SK-N-SH (cell line): ENCODE measurements at regions not wholly inside any gene's neighbourhood (a gene's known extent, or its start where the extent isn't known, plus 50 kb on each side); places are given as distances from the start of the nearest gene placed in this dataset.

Experiments used
- FOXM1 ChIP-seq: IDR thresholded peaks from 2 replicates; pipeline ENCODE4 v1.4.0; 2012; ENCODE audit warnings: low read depth, mild to moderate bottlenecking
- POLR2AphosphoS5 ChIP-seq: IDR thresholded peaks from 2 replicates; pipeline ENCODE4 v1.6.1; 2012; ENCODE audit warnings: low read depth, low read length
- RAD21 ChIP-seq: IDR thresholded peaks from 2 replicates; pipeline ENCODE4 v1.6.1; 2012; ENCODE audit warnings: mild to moderate bottlenecking, low read length
- SMC3 ChIP-seq: IDR thresholded peaks from 2 replicates; pipeline ENCODE4 v1.6.1; 2012; ENCODE audit warnings: low read depth, low read length, improper control_type of control experiment
- TAF1 ChIP-seq: IDR thresholded peaks from 2 replicates; pipeline ENCODE4 v1.6.1; 2012; ENCODE audit warnings: low read depth, mild to moderate bottlenecking, low read length, moderate library complexity, borderline replicate concordance
- TF ChIP-seq, protein P1 (sequence below): IDR thresholded peaks from 2 replicates; pipeline ENCODE4 v1.4.0; 2012; ENCODE audit warnings: low read depth
- TF ChIP-seq, protein P2 (sequence below): fragments of 200-600 bp; sonication (generic); IDR thresholded peaks from 2 replicates; pipeline ENCODE4 v1.6.1; 2017; ENCODE audit warnings: antibody characterized with exemption, mild to moderate bottlenecking, moderate library complexity

- no peak for TF ChIP-seq POLR2AphosphoS5
- TF ChIP-seq, protein P1, sequence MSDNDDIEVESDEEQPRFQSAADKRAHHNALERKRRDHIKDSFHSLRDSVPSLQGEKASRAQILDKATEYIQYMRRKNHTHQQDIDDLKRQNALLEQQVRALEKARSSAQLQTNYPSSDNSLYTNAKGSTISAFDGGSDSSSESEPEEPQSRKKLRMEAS: no peak
- TF ChIP-seq, protein P2, sequence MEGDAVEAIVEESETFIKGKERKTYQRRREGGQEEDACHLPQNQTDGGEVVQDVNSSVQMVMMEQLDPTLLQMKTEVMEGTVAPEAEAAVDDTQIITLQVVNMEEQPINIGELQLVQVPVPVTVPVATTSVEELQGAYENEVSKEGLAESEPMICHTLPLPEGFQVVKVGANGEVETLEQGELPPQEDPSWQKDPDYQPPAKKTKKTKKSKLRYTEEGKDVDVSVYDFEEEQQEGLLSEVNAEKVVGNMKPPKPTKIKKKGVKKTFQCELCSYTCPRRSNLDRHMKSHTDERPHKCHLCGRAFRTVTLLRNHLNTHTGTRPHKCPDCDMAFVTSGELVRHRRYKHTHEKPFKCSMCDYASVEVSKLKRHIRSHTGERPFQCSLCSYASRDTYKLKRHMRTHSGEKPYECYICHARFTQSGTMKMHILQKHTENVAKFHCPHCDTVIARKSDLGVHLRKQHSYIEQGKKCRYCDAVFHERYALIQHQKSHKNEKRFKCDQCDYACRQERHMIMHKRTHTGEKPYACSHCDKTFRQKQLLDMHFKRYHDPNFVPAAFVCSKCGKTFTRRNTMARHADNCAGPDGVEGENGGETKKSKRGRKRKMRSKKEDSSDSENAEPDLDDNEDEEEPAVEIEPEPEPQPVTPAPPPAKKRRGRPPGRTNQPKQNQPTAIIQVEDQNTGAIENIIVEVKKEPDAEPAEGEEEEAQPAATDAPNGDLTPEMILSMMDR: no peak
- no peak for TF ChIP-seq FOXM1
- TF ChIP-seq SMC3: no peak
- TF ChIP-seq TAF1: no peak
- TF ChIP-seq RAD21: no peak
Observed at GRCh38 chr4:174425669-174426068, 96.6 kb downstream of the HPGD start.
